ENCODE measurements at regions not wholly inside any gene's neighbourhood (a gene's known extent, or its start where the extent isn't known, plus 50 kb on each side); places are given as distances from the start of the nearest gene placed in this dataset.
A peak's percentile ranks its signal among the peaks of the same experiment; 100 is the strongest.

DNA sequence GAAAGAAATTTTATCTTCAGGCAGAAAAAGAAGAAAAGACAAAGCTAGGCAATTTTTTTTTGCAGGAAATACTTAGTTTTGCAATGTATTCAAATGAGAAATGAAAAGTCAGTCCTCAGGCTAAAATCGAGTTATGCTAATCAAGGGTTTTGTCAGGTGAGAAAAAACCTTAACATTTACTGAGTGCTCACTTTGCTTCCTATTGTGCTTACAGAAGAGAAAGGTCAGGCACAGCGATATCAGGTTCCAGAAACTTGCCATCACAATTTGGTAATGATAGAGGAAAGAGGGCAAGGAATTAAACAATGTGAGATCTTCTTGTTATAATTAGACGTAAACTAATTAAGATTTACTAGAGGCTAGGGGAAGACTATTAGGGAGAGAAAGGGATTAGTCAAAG lies 431.7 kb upstream of the CTNND2 start:
- Histone ChIP-seq H3K36me3 (ENCODE audit: control insufficient read depth in 2 of 4, insufficient read depth in 4 of 4, low read length in 3 of 4) (no peaks in the 10 kb centered on the region), H3K18ac (ENCODE audit: extremely low read depth, low read length) (no peak overlapping the region; the same call in 1 of the 2 replicates), H3K56ac (replicated peaks; ENCODE audit: insufficient read length, low read depth, low read length) (no peak overlapping the region), H3K4me3 (ENCODE audit: extremely low read depth in 1 of 4, insufficient read depth in 2 of 4, low read depth in 3 of 4, low read length in 4 of 4) (no peak overlapping the region), H4K20me1 (replicated peaks in 1 of 2; ENCODE audit: control insufficient read depth in 1 of 2, insufficient read depth in 2 of 2, low read length in 2 of 2) (no peaks in the 10 kb centered on the region), H2BK12ac (ENCODE audit: low read depth, low read length) (no peak overlapping the region), H2BK20ac (ENCODE audit: low read length) (no peak overlapping the region), H3K4me2 (ENCODE audit: insufficient read depth in 1 of 2, low read depth in 2 of 2, low read length in 2 of 2) (peak overlapping the region in 1 of 2 experiments; percentile 29; a peak in 2 of 4 replicates), H3K79me1 (ENCODE audit: low read depth, low read length) (no peaks in the 10 kb centered on the region), H2BK15ac (ENCODE audit: low read length) (no peak overlapping the region), H4K8ac (ENCODE audit: extremely low read depth, insufficient read depth, low read length) (no peak overlapping the region), H4K91ac (replicated peaks; ENCODE audit: insufficient read length, low read length) (no peak overlapping the region), H3K27me3 (replicated peaks in 1 of 4; ENCODE audit: control insufficient read depth in 3 of 4, extremely low read depth in 1 of 4, insufficient read depth in 3 of 4, low read length in 3 of 4) (no peaks in the 10 kb centered on the region), H3K9me3 (ENCODE audit: insufficient read depth in 2 of 2, low read depth in 1 of 2, low read length in 1 of 2) (no peaks in the 10 kb centered on the region), H3K4ac (replicated peaks; ENCODE audit: insufficient read length, low read depth, low read length) (no peak overlapping the region), H2AK5ac (ENCODE audit: low read depth, low read length) (no peak overlapping the region), H3K4me1 (replicated peaks in 1 of 4; ENCODE audit: control insufficient read depth in 3 of 4, insufficient read depth in 4 of 4, low read length in 3 of 4) (peaks cover 1 to 14% (median 7%) of the 10 kb centered on the region in 4 experiments), H2AFZ (ENCODE audit: low read length) (no peak overlapping the region), H4K5ac (ENCODE audit: insufficient read length, low read depth, low read length) (peak overlapping the region; percentile 41), H3K23ac (ENCODE audit: insufficient read length) (no peak overlapping the region), H3K79me2 (ENCODE audit: control insufficient read depth in 1 of 2, insufficient read depth in 2 of 2, low read length in 2 of 2) (no peaks in the 10 kb centered on the region), H3K23me2 (ENCODE audit: low read depth, low read length) (no peaks in the 10 kb centered on the region), H3K14ac (ENCODE audit: insufficient read length) (no peak overlapping the region), H3K9ac (replicated peaks in 1 of 4; ENCODE audit: extremely low read depth in 1 of 4, low read depth in 3 of 4, low read length in 3 of 4) (no peak overlapping the region), H2BK5ac (ENCODE audit: low read depth, low read length) (no peak overlapping the region), H2BK120ac (replicated peaks; ENCODE audit: low read depth, low read length) (no peak overlapping the region), H3K27ac (ENCODE audit: low read depth, low read length) (no peak overlapping the region)
- no peak for FAIRE-seq
- CTCF ChIA-PET (ENCODE audit: partially characterized antibody) = no interaction called here
- 8% methylated on average over 3 of the region's 3 CpGs; no CpG with 5 or more reads in 1 of the 2 experiments for WGBS, 2 experiments (ENCODE audit: extremely low coverage in 1 of 2, insufficient coverage in 1 of 2, insufficient read length in 1 of 2, insufficient replicate concordance in 2 of 2, low coverage in 1 of 2, low lambda C conversion rate in 2 of 2, missing lambda C conversion rate in 1 of 2)
- no peak for DNase-seq (ENCODE audit: low read depth in 1 of 2, low spot score in 2 of 2)
- POLR2A ChIA-PET (ENCODE audit: partially characterized antibody) = no interaction called here
- TF ChIP-seq, protein P1, sequence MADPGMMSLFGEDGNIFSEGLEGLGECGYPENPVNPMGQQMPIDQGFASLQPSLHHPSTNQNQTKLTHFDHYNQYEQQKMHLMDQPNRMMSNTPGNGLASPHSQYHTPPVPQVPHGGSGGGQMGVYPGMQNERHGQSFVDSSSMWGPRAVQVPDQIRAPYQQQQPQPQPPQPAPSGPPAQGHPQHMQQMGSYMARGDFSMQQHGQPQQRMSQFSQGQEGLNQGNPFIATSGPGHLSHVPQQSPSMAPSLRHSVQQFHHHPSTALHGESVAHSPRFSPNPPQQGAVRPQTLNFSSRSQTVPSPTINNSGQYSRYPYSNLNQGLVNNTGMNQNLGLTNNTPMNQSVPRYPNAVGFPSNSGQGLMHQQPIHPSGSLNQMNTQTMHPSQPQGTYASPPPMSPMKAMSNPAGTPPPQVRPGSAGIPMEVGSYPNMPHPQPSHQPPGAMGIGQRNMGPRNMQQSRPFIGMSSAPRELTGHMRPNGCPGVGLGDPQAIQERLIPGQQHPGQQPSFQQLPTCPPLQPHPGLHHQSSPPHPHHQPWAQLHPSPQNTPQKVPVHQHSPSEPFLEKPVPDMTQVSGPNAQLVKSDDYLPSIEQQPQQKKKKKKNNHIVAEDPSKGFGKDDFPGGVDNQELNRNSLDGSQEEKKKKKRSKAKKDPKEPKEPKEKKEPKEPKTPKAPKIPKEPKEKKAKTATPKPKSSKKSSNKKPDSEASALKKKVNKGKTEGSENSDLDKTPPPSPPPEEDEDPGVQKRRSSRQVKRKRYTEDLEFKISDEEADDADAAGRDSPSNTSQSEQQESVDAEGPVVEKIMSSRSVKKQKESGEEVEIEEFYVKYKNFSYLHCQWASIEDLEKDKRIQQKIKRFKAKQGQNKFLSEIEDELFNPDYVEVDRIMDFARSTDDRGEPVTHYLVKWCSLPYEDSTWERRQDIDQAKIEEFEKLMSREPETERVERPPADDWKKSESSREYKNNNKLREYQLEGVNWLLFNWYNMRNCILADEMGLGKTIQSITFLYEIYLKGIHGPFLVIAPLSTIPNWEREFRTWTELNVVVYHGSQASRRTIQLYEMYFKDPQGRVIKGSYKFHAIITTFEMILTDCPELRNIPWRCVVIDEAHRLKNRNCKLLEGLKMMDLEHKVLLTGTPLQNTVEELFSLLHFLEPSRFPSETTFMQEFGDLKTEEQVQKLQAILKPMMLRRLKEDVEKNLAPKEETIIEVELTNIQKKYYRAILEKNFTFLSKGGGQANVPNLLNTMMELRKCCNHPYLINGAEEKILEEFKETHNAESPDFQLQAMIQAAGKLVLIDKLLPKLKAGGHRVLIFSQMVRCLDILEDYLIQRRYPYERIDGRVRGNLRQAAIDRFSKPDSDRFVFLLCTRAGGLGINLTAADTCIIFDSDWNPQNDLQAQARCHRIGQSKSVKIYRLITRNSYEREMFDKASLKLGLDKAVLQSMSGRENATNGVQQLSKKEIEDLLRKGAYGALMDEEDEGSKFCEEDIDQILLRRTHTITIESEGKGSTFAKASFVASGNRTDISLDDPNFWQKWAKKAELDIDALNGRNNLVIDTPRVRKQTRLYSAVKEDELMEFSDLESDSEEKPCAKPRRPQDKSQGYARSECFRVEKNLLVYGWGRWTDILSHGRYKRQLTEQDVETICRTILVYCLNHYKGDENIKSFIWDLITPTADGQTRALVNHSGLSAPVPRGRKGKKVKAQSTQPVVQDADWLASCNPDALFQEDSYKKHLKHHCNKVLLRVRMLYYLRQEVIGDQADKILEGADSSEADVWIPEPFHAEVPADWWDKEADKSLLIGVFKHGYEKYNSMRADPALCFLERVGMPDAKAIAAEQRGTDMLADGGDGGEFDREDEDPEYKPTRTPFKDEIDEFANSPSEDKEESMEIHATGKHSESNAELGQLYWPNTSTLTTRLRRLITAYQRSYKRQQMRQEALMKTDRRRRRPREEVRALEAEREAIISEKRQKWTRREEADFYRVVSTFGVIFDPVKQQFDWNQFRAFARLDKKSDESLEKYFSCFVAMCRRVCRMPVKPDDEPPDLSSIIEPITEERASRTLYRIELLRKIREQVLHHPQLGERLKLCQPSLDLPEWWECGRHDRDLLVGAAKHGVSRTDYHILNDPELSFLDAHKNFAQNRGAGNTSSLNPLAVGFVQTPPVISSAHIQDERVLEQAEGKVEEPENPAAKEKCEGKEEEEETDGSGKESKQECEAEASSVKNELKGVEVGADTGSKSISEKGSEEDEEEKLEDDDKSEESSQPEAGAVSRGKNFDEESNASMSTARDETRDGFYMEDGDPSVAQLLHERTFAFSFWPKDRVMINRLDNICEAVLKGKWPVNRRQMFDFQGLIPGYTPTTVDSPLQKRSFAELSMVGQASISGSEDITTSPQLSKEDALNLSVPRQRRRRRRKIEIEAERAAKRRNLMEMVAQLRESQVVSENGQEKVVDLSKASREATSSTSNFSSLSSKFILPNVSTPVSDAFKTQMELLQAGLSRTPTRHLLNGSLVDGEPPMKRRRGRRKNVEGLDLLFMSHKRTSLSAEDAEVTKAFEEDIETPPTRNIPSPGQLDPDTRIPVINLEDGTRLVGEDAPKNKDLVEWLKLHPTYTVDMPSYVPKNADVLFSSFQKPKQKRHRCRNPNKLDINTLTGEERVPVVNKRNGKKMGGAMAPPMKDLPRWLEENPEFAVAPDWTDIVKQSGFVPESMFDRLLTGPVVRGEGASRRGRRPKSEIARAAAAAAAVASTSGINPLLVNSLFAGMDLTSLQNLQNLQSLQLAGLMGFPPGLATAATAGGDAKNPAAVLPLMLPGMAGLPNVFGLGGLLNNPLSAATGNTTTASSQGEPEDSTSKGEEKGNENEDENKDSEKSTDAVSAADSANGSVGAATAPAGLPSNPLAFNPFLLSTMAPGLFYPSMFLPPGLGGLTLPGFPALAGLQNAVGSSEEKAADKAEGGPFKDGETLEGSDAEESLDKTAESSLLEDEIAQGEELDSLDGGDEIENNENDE (IDR thresholded peaks at IDR 0.05; ENCODE audit: insufficient replicate concordance, low read length) = peak; percentile 54

Measured in H1 (cell line).